K562 (cell line): ENCODE measurements at regions not wholly inside any gene's neighbourhood (a gene's known extent, or its start where the extent isn't known, plus 50 kb on each side); places are given as distances from the start of the nearest gene placed in this dataset.

ENCODE experiments used
- FOXP1 ChIP-seq: sonication (generic); formaldehyde crosslinking; IDR thresholded peaks from 2 replicates; pipeline ENCODE4 v1.8.0; 2022; ENCODE audit warnings: mild to moderate bottlenecking, missing genetic modification reagents
- NEUROD1 ChIP-seq: fragments of 150-350 bp; IDR thresholded peaks from 2 replicates; pipeline ENCODE4 v1.6.1; 2014; ENCODE audit warnings: borderline replicate concordance, low read length, low read depth; ENCODE audit not compliant: partially characterized antibody
- SMARCB1 ChIP-seq: IDR thresholded peaks from 2 replicates; pipeline ENCODE4 v1.6.1; 2011; ENCODE audit warnings: improper control_type of control experiment, low read depth; ENCODE audit not compliant: insufficient read length
- TF ChIP-seq, protein P1 (sequence below): sonication (generic); formaldehyde crosslinking; IDR thresholded peaks from 2 replicates; pipeline ENCODE4 v1.5.0; 2020; ENCODE audit warnings: missing genetic modification reagents
- TF ChIP-seq, protein P2 (sequence below): sonication (generic); formaldehyde crosslinking; IDR thresholded peaks from 2 replicates; pipeline ENCODE4 v1.9.0; 2022; ENCODE audit warnings: mild to moderate bottlenecking, missing genetic modification reagents

DNA sequence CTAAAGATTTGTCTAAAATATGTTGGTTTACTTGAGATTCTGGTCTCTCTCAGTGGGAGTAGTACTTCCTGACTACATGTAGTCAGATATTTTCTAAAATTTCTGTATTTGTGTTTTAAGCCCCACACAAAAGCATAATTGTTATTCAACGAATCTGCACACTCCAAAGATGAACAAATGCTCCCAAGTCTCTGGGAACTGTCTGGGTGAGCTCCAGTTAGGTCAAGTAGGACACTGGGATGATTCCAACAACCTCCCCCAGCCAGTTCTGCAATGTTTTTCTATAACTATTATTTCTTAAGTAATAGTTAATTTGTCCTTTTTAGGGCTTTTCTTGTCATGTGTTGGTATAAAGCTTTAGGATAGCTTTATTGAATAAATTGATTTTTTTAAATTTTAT lies 174.6 kb downstream of the FAM174A start:
- TF ChIP-seq, protein P1, sequence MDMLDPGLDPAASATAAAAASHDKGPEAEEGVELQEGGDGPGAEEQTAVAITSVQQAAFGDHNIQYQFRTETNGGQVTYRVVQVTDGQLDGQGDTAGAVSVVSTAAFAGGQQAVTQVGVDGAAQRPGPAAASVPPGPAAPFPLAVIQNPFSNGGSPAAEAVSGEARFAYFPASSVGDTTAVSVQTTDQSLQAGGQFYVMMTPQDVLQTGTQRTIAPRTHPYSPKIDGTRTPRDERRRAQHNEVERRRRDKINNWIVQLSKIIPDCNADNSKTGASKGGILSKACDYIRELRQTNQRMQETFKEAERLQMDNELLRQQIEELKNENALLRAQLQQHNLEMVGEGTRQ (CRISPR knock-in tag), result no peak
- TF ChIP-seq NEUROD1 (no peak), FOXP1 (no peak), SMARCB1 (no peak)
- TF ChIP-seq, protein P2, sequence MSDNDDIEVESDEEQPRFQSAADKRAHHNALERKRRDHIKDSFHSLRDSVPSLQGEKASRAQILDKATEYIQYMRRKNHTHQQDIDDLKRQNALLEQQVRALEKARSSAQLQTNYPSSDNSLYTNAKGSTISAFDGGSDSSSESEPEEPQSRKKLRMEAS (CRISPR knock-in tag), result no peak
